ENCODE measurements at regions not wholly inside any gene's neighbourhood (a gene's known extent, or its start where the extent isn't known, plus 50 kb on each side); places are given as distances from the start of the nearest gene placed in this dataset.

DNA sequence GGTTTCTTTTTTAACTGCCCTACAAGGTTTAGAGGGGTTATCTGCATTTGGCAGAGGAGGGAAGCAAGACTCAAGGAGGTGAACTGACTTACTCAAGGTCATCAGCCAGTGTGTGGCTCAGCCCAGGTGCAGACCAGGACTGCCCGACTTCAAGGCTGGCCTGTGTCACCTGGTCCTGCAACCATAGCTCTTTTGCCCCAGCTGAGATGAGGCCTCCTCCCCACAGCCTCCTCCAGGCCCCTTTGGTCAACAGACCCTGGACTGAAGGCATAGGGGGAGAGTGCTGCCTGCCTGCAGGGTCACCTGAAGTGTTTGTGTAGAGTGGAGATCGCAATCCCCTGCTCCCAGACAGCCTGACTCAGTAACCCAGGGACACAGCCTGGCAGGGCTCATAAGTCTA lies 168.5 kb upstream of the GLI2 start:
- DNase-seq (ENCODE audit: low read depth), result no peak

- DNase-seq (ENCODE audit: low read depth), result peak; percentile 16
These were observed 167.3 kb upstream of the GLI2 start for GRCh38 chr2:120568089-120568974.

GRCh38 chr2:120568975-120569268 lies 166.7 kb upstream of the GLI2 start:
- DNase-seq (ENCODE audit: low read depth), result peak; percentile 50

GRCh38 chr2:120570001-120570400 lies 165.7 kb upstream of the GLI2 start:
- DNase-seq (ENCODE audit: low read depth), result no peak

GRCh38 chr2:120570546-120570945 lies 165.1 kb upstream of the GLI2 start:
- DNase-seq (ENCODE audit: low read depth), result no peak

- no peak for DNase-seq (ENCODE audit: low read depth)
These were observed 164.5 kb upstream of the GLI2 start for GRCh38 chr2:120571015-120571728.

DNA sequence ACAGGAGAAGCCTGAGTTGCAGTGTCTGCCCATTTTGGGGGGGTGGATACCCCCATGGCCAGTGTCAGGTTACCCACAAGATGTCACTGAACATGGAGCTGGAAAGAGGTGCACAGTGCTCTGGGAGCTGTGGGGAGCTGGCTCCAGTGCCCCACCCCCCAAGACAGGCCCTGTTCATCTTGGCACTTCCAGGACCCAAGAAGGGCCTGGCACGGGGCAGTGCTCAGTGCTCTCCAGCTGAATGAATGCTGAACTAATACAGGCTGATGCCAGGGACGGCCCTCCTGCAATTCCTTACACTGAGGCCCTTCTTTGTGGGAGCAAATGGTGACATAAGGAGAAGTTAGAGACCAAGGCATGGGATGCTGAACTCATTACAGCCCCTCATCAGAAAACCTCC lies 163.4 kb upstream of the GLI2 start:
- no peak for DNase-seq (ENCODE audit: low read depth)

GRCh38 chr2:120574620-120575019 lies 161.0 kb upstream of the GLI2 start:
- DNase-seq (ENCODE audit: low read depth), result no peak

DNA sequence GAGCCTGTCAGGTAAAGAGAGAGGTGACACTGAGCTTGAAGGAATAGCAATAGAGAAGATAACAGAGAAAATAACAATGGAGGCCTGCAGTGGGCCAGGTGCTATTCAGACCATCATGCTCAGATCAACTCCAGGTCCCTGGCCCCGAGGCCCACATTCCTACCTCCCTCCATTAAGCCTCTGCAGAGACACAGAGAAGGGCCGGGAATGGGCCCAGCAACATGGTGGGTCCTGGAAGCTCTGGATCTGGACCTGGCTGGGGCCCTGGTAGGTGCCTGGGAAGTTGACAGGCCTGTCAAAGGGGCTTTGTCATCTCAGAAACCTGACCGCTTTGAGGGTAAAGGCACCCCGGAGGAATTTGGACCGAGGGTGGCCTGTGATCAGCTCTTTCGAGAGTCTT lies 159.7 kb upstream of the GLI2 start:
- no peak for DNase-seq (ENCODE audit: low read depth)

- peak; percentile 86 for DNase-seq (ENCODE audit: low read depth)
These were observed 158.9 kb upstream of the GLI2 start for GRCh38 chr2:120576509-120577474.

DNA sequence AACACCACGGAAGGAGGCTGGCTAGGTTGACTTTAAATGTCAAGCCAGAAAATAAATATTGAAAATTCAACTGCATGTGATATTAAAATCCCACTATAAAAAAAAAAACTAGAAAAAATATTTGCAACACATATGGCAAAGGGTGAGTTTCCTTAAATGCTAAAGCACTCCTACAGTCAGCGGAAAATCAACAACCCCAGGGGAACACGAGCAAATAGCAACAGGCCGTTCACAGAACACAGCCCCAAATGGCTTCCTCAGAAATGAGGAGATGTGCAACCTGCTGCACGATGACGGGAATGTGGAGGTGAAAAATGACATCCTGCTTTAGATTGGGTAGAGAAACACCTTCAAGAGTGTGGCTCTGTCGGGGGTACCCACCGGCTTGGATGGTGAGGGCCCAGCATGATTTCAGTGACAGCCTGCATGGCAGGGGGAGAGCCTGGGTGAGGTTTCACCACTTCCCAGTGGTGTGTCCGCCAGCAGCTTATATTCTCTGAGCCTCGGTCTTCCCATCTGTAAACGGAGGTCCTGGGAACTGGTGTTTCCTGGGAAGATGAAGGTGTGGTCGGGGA lies 157.9 kb upstream of the GLI2 start:
- no peak for DNase-seq (ENCODE audit: low read depth)

DNA sequence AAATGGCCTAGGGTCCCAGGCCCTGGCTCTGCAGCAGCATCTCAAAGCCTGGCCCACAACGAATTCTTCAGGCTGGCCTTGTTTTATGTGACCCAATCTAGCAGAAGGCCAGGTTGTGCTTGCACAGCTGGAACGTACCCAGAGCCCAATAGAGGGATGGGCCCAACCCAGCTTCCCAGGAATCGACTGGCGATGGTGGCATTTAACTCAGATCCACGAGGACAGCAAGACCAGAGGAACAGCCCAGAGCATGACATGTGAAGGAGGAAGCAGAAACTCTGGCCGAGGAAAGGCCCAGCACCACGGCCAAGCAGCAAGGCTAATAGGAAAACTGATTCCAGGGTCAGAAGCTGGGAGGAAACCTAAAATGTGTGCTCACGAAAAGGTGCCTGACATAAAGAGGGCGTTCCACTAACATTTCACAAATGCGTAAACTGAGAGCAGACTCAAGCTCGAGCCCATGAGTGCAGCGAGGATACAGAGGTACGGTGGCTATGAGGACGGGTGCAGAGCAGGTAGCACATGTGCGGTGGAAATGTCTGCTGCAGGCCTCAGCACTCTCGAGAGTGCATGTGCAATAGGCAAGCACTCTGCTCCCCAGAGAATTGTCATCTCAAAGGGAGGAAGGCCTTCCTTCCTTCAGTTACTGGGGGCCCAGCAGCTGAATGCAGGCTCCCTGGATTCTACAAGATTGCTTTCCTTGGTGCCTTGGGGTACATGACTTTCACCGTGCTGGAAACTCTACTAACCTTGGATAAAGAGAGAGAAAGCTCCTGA lies 156.9 kb upstream of the GLI2 start:
- DNase-seq (ENCODE audit: low read depth), result no peak

DNA sequence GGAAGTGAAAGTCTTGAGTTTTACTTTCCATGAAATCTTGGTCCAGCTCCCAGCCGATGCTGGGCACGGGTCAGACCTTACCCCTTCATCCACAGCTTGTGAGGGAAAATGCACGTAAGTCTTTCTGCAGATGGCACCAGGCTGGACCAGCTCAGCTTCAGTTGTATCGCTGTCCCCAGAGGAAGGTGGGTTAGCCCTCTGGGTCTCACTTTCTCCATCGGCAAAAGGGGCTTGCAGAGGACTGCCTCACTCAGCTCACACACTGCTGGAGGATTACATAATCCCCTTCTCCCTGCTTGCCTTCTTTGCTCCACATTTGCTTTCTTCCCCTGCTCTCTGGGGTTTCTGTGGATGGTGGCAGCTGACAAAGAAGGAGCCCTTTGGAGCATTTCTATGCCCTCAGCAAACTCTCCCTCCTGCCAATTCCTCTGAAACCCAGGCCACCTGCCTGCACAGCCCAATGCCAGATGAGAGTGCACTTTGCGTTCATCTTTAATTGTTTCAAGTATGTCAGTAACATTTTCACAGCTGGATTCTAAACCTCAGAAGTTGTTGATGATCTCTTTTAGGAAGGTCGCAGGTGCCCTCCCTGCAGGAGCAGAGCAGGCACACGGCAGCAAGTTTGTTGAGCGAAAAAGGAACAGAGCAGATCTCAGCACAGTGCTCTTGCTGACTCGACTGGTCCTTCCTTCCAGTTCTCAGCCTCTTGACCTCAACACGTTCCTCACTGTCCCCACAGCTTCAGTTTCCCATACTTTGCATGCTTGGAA lies 155.6 kb upstream of the GLI2 start:
- no peak for DNase-seq (ENCODE audit: low read depth)

DNA sequence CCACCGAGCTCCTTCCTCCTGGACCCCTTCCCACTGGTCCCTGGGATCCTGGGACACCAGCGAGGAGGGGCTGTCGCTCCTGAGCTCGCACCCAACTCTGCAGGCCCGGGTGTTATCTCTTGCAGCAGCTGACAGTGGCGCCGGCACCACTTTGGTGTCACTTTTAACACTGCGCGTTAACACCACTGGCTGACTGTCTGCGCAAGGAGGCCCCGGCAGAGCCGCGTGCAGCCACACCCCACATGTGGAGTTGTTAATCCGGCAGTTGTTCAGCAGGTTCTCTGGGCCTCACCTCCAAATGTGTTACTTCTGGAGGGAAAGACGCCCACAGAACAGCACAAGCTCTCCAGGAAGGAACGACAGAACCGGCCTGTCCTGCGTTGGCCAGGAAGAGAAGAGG lies 155.0 kb upstream of the GLI2 start:
- DNase-seq (ENCODE audit: low read depth), result no peak

GRCh38 chr2:120583121-120583520 lies 152.5 kb upstream of the GLI2 start:
- no peak for DNase-seq (ENCODE audit: low read depth)

DNA sequence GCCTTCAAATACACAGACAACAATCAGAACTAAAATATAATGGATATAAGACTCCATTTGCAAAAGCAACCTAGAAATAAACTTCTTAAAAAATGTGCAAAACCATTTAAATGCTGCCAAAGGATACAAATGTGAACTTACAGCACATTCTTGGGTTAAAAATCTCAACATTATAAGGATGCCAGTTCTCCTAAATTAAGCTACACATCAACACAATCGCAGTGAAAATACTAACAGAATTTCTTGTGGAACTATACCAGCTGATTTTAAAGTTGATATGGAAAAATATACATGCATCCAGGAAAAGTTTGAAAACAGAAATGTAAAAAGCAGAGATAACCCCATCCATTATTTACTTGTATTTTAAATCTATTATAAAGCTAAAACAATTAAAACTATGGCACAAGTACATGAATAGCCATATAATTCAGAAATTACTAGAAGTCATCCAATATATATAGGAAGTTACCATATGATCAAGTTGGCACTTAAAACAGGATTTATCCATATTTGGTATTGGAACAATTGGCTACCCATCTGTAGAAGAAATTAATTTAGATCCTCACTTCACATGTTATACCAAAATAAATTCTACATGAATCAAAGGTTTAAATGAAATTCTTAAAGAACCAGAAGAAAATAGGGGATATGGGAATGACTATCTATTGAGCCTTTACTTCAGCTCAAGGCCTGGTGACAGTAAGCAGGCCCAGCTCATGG lies 151.7 kb upstream of the GLI2 start:
- no peak for DNase-seq (ENCODE audit: low read depth)

DNA sequence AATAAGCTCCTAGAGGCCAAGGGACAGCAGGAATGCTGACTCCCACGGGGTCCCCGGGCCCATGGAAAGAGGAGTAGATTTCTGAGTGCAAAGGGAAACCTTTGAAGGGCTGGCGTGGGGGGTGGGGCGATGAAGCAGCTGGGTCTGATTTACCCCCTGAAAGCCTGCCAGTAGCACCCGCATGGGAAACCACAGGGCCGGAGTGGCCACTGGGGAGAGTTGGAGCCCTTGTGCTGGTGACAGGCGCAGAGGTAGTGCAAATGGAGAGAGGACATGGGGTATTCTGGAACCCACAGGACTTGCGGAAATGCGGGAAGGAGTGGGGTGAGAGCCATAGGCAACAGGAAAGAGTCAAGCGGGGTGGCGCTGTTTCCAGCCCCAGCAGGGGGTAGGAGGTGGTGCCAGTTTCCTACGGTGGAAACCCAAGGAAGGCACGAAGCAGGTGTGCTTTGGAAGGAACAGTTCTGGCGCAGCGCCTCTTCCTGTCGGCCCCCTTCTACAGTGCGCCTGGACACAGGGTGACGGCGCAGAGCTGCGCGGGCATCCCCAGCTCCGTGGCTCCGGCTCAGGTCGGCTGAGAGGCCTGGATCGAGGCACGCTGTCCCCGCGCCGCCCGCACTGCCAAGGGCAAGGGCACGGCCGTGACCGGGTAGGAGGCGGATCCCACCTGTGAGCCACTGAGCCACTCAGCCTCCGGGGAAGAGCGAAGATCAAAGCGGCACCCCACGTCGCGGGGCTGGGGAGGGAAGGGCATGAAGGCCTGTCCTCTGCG lies 149.0 kb upstream of the GLI2 start:
- no peak for DNase-seq (ENCODE audit: low read depth)

DNA sequence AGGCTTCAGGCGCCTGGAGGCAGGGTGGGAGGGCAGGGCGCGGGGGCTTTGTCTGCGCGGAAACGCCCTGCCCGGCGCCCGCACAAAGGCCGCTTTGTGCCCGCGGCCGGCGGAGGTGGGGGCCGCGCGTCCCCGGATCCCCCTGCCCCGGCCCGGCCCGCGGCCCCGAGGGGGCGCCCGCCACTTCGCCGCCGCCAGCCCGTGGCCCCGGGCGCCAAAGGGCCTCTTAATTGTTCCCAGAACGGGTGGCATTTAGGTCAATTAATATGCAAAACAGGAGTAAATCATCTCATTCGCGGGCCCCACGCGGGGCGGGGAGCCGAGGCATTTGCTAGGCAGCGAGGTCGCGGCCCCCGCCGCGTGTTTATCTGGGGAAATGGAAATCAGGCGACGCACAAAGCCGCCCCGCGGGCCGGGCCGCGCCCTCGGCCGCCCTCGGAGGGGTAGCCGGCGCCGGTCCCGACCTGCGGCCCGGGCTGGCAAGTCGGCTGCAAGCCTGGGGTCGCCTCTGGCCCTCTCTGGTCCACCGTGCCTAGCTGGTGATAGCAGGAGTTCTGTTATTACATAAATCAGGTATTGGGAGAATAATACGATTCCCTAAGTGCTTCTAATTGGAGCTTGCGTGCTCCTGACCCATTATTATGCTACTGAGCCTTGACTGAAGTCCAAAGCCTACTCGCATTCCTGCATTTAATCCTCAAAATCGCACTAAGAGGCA lies 148.2 kb upstream of the GLI2 start:
- no peak for DNase-seq (ENCODE audit: low read depth)

DNA sequence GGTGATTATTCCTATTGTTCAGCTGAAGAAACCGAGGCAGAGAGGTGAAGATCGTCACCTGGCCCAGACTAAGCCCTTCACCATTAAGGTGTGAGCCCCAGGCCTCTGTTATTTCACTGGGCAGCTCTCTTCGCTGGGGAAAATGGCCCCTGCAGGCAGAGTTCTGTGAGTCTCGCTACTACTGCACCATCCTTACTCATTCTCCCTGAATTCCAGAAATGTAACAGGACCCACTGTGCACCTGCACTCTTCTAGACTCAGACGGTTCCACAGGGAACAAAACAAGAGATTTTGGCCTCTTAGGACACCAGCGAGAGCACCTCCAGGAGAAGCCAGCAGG lies 147.7 kb upstream of the GLI2 start:
- no peak for DNase-seq (ENCODE audit: low read depth)
